SK-N-MC (cell line): ENCODE measurements at regions not wholly inside any gene's neighbourhood (a gene's known extent, or its start where the extent isn't known, plus 50 kb on each side); places are given as distances from the start of the nearest gene placed in this dataset.

Experiments
- EZH2 ChIP-seq: fragments of 200-600 bp; sonication (generic); IDR thresholded peaks from one replicate; pipeline ENCODE4 v1.6.1; 2017; ENCODE audit warnings: antibody characterized with exemption
- POLR2AphosphoS5 ChIP-seq: IDR thresholded peaks from 2 replicates; pipeline ENCODE4 v1.6.1; 2012; ENCODE audit warnings: mild to moderate bottlenecking, low read depth, low read length, borderline replicate concordance

DNA sequence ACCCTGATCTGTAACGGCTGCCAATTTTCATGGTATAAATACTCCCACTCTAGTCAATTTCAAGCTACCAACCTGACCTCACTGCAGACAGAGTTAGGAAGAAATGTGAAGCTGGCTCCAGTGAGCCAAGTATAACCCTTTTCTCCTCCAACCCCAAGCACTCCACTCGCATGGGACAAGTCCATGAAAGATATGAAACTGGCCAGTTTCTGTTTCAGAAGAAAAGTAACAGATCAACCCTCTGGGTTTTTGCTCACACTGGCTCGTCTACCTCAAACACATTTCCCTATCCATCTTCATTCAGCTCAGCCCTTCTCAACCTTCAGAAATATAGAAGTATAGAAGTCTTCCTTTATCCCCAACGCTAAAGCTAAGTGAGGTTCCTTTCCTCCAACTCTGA is 82.4 kb upstream of the NDP start:
- no peak for TF ChIP-seq POLR2AphosphoS5
- TF ChIP-seq EZH2 = no peak
